ENCODE measurements at regions not wholly inside any gene's neighbourhood (a gene's known extent, or its start where the extent isn't known, plus 50 kb on each side); places are given as distances from the start of the nearest gene placed in this dataset.

DNA sequence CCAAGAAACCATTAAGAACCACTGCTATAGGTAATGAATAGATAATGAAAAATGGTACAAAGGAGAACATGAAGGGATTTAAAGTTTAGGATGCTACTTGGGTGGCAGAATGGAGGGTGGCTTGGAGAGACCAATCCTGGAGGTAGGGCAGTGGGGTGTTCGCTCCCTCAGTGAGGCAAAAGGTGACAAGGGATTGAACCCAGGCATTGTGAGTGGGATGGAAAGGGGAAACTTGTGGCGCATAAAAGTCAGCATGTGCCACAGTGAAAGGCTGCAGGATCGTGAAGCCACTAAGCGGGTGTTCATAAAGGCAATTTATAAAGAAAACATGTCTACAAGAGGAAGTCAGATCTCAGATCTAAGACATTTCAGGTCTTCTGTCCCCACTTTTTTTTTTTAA is 76.7 kb upstream of the SLC38A2 start:
- Histone ChIP-seq H3K4me3 (ENCODE audit: low read depth, low read length) (no peak overlapping the region), H3K36me3 (ENCODE audit: control insufficient read depth, insufficient read depth, low read length) (no peaks in the 10 kb centered on the region), H3K27me3 (ENCODE audit: control insufficient read depth, insufficient read depth, low read length) (no peaks in the 10 kb centered on the region)
- DNase-seq (ENCODE audit: low read depth) (no peak), FAIRE-seq (no peak)
- TF ChIP-seq, protein P1, sequence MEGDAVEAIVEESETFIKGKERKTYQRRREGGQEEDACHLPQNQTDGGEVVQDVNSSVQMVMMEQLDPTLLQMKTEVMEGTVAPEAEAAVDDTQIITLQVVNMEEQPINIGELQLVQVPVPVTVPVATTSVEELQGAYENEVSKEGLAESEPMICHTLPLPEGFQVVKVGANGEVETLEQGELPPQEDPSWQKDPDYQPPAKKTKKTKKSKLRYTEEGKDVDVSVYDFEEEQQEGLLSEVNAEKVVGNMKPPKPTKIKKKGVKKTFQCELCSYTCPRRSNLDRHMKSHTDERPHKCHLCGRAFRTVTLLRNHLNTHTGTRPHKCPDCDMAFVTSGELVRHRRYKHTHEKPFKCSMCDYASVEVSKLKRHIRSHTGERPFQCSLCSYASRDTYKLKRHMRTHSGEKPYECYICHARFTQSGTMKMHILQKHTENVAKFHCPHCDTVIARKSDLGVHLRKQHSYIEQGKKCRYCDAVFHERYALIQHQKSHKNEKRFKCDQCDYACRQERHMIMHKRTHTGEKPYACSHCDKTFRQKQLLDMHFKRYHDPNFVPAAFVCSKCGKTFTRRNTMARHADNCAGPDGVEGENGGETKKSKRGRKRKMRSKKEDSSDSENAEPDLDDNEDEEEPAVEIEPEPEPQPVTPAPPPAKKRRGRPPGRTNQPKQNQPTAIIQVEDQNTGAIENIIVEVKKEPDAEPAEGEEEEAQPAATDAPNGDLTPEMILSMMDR (IDR thresholded peaks at IDR 0.05; ENCODE audit: insufficient read depth, low read length, severe bottlenecking), result no peak

DNA sequence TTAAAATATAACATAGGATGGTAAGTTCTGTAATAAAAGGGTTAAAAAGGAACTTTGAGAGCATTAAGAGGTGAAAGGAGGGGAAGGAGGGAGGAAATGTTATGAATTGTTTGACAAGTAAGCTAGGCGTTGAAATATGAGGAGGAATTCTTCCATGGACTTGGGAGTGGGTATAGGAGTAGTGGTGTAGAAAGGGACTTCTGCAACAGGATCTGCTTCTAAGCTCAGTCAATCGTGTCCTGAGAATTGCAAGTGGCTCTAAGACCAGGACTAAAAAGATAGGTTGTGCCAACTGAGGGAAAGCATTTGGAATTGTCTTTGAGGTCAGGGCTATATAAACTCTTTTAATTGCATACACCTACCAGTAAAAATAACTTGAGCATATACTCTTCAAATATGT is 74.1 kb upstream of the SLC38A2 start:
- Histone ChIP-seq H3K36me3 (ENCODE audit: control insufficient read depth, insufficient read depth, low read length) (no peaks in the 10 kb centered on the region), H3K4me3 (ENCODE audit: low read depth, low read length) (no peak overlapping the region), H3K27me3 (ENCODE audit: control insufficient read depth, insufficient read depth, low read length) (no peaks in the 10 kb centered on the region)
- DNase-seq (ENCODE audit: low read depth) (no peak), FAIRE-seq (no peak)
- TF ChIP-seq, protein P1 (IDR thresholded peaks at IDR 0.05; ENCODE audit: insufficient read depth, low read length, severe bottlenecking), result no peak

- DNase-seq (ENCODE audit: low read depth) (no peak), FAIRE-seq (no peak)
- Histone ChIP-seq H3K36me3 (ENCODE audit: control insufficient read depth, insufficient read depth, low read length) (no peaks in the 10 kb centered on the region), H3K4me3 (ENCODE audit: low read depth, low read length) (no peak overlapping the region), H3K27me3 (ENCODE audit: control insufficient read depth, insufficient read depth, low read length) (no peaks in the 10 kb centered on the region)
- TF ChIP-seq, protein P1 (IDR thresholded peaks at IDR 0.05; ENCODE audit: insufficient read depth, low read length, severe bottlenecking), result no peak
Measured at GRCh38 chr12:46445551-46446235, 73.1 kb upstream of the SLC38A2 start.

DNA sequence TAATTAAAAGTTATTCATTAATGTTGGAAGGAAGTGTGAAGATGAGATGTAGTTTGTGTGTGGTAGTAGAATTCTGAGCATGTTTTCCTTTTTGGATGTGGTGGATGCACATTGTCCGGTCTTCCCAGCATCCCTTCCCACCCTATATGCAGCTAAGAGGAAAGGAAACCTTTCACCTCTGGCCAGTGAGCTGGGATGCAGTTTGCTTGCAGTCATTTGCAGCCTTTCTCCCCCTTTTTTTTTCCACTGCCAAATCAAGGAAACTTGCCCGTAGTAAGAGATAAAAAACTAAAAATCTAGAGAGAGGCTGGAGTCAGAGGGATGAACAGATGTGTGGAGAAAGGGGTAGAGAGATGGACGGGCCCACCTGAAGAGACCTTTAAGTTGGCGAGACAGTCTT is 72.5 kb upstream of the SLC38A2 start:
- H3K4me3 ChIP-seq (ENCODE audit: low read depth, low read length), result no peak overlapping the region
- no peak for FAIRE-seq
- no peaks in the 10 kb centered on the region for H3K27me3 ChIP-seq (ENCODE audit: control insufficient read depth, insufficient read depth, low read length)
- no peaks in the 10 kb centered on the region for H3K36me3 ChIP-seq (ENCODE audit: control insufficient read depth, insufficient read depth, low read length)
- TF ChIP-seq, protein P1 (IDR thresholded peaks at IDR 0.05; ENCODE audit: insufficient read depth, low read length, severe bottlenecking), result no peak
- DNase-seq (ENCODE audit: low read depth), result no peak

DNA sequence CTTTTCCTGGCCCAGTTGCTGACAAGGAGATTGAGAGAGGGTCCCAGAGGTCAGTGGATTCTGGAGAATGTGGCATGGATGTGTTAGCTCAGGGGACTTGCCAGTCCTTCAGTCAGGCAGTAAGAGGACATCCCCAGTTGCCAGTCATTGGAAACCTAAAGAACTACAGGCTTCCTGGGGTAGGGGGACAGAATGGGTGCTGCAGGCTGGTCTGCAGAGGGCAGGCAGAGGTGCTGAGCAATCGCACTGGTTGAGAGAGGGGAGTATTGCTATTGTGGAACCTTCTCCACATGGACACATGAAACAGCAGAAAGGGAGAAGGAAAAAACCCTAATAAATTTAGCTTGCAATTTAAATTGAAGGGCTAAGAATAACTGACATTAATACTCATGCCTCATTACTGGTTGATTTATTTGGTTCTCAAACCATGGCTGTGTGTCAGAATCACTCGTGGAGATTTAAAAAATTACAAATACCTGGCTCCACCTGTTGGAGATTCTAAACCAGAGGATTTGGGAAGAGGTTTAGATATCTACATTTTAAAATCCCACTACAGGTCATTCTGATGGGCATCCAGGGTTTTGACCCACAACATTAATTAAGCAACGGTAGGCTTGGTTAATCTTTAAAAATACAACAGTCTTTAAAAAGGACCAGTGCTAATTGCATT is 71.2 kb upstream of the SLC38A2 start:
- no peak for FAIRE-seq

More for the DNA sequence above, 71.2 kb upstream of the SLC38A2 start:
- H3K36me3 ChIP-seq (ENCODE audit: control insufficient read depth, insufficient read depth, low read length), result no peaks in the 10 kb centered on the region
- TF ChIP-seq, protein P1 (IDR thresholded peaks at IDR 0.05; ENCODE audit: insufficient read depth, low read length, severe bottlenecking), result no peak
- no peaks in the 10 kb centered on the region for H3K27me3 ChIP-seq (ENCODE audit: control insufficient read depth, insufficient read depth, low read length)
- H3K4me3 ChIP-seq (ENCODE audit: low read depth, low read length), result no peak overlapping the region
- no peak for DNase-seq (ENCODE audit: low read depth)

Measured in bronchial epithelial cell (primary cell).